ENCODE measurements at regions not wholly inside any gene's neighbourhood (a gene's known extent, or its start where the extent isn't known, plus 50 kb on each side); places are given as distances from the start of the nearest gene placed in this dataset.

DNA sequence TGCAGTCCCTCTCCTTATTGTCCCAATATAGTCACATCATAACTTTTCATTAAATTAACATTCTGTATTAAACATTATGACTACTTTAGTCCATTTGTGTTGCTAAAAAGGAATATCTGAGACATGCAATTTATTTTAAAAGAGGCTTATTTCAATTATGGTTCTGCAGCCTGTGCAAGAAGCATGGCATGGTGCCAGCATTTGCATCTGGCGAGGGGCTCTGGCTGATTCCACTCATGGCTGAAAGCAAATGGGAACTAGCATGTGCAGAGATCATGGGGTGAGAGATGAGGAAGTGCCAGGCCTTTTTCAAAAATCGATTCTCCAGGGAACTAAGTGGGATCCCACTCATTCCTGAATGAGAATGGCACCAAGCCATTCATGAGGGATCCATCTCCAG lies 476.3 kb upstream of the RPS6KA3 start:
- TF ChIP-seq, protein P1, sequence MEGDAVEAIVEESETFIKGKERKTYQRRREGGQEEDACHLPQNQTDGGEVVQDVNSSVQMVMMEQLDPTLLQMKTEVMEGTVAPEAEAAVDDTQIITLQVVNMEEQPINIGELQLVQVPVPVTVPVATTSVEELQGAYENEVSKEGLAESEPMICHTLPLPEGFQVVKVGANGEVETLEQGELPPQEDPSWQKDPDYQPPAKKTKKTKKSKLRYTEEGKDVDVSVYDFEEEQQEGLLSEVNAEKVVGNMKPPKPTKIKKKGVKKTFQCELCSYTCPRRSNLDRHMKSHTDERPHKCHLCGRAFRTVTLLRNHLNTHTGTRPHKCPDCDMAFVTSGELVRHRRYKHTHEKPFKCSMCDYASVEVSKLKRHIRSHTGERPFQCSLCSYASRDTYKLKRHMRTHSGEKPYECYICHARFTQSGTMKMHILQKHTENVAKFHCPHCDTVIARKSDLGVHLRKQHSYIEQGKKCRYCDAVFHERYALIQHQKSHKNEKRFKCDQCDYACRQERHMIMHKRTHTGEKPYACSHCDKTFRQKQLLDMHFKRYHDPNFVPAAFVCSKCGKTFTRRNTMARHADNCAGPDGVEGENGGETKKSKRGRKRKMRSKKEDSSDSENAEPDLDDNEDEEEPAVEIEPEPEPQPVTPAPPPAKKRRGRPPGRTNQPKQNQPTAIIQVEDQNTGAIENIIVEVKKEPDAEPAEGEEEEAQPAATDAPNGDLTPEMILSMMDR (conservative IDR thresholded peaks at IDR 0.05): no peak
- TF ChIP-seq ZFX (IDR thresholded peaks at IDR 0.05): no peak
